GM18520 (cell line): ENCODE measurements at regions not wholly inside any gene's neighbourhood (a gene's known extent, or its start where the extent isn't known, plus 50 kb on each side); places are given as distances from the start of the nearest gene placed in this dataset.

Experiments
- ATAC-seq: cut with Tn5 transposase; IDR thresholded peaks from one replicate; pipeline ENCODE4 v1.9.1; 2021; ENCODE audit not compliant: unreplicated experiment

DNA sequence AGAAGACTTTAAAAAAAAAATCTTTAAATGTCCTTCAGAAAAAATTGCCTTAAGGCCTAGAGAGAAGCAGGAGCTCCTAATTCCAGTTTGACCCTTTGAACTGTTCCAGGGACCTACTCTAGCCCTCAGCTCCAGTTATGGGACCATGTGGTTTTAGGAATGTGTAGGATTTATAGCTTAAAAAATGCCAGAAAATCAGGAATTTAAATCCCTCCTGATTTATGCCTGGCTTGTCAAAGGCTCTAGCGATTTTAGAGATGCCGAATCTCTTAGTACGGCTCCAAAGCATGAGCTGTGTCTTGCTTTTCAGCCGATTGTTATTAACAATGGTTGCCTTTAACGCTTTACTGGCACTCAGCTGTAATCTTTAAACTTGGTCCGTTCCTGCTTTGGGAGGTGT is 130.6 kb upstream of the NPVF start:
- ATAC-seq: no peak

DNA sequence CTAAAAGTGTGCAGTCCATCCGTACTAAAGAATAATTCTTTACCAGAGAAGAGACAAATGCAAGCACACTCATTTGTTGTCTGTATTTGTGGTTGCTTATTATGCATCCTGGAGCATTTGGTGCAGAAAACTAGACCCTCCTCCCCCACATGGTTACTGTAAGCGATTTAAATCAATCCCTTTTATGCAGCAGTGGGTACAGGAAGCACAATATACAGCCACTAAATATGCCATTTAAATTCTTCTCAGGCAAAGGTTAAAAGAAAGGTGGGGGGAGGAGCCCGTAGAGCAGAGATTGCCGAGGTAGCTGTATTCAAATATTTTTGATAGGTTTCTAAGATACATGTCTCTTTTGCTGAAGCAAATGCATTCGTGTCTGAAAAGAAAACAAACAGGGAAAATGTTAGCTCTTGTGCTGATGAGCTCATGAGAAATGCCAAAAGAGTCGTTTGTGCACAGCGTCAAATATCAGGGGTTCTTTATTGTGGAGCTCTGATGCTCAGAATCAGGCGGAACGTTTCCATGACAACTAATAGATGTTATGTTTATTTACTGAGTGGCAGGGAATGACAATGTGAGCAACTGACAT is 131.3 kb upstream of the NPVF start:
- no peak for ATAC-seq

GRCh38 chr7:25360451-25360850 is 132.2 kb upstream of the NPVF start:
- ATAC-seq: no peak

DNA sequence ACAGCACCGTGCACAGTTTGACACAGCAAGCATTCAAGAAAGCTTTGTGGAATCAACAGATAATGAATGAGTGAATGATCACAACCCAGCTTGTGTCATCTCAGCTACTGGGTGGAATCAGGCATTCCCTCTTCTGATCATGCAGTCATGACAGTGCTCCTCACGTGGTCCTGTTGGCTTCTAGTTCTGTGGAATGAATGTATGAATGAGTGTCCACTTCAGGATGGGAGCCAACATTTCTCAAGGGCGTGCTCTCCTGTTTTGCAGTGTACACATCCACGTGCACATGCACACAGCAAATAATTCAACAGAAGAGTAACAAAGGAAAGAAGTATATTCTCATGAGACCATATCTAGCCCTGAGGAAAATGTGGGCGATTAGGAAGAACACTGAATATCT is 133.1 kb upstream of the NPVF start:
- no peak for ATAC-seq

- ATAC-seq: no peak
Measured at GRCh38 chr7:25361863-25362262, 133.6 kb upstream of the NPVF start.

- ATAC-seq: no peak
Measured at GRCh38 chr7:25368599-25369201, 140.4 kb upstream of the NPVF start.

GRCh38 chr7:25369786-25370185 is 141.5 kb upstream of the NPVF start:
- no peak for ATAC-seq

DNA sequence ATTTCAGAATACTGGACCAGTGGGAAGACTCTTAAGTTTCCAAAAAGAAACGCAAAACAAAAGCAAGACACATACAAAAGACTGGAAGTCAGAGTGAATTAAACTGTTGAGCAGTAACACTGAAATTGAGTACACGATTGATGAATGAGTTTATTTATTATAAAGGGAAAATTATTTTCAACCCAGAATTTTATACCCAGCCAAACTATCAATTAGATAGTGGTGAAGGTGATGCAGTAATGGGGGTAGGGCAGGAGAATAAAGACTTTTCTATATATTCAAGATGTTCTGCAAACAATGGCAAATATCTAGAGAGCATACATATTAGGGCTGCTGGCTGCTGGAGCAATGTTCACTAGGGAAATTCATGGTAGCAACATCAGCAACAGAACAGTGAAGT is 143.7 kb upstream of the NPVF start:
- ATAC-seq: no peak

DNA sequence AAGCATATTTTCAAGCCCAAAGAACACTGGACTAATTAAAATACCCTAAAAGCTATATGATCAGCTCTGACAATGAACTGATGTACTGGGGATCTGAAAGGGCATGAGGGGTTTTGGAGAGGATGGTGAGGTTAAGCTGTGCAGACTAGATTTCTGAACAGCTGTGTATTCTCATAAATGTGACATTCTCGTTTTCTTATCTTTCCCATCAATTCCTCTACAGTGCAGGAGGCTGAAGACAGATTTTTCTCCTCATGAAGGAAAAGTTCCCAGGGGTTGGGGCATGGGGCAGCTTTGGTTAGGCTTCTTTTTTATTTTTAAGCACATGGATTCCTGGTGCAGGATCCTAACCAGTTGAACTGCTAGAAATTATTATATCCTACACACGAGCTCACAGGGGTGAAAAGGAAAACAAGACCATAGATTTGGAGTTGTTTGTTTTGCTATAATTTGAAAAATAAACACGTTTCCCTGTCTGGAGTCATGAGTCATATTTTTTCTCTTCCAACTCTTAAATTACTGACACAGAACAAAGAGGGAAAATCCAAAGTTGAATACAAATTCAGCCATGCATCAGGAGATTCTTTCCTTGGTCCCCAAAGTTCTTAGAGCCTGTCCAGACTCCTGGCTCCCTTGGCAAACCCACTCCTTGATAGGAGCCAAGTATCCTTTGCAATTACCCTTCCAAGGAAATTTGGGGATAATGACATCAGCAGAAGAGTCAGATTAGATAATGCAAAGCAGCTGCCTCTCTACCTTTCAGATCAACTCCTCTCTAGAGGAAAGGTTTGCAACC is 147.7 kb upstream of the NPVF start:
- no peak for ATAC-seq

DNA sequence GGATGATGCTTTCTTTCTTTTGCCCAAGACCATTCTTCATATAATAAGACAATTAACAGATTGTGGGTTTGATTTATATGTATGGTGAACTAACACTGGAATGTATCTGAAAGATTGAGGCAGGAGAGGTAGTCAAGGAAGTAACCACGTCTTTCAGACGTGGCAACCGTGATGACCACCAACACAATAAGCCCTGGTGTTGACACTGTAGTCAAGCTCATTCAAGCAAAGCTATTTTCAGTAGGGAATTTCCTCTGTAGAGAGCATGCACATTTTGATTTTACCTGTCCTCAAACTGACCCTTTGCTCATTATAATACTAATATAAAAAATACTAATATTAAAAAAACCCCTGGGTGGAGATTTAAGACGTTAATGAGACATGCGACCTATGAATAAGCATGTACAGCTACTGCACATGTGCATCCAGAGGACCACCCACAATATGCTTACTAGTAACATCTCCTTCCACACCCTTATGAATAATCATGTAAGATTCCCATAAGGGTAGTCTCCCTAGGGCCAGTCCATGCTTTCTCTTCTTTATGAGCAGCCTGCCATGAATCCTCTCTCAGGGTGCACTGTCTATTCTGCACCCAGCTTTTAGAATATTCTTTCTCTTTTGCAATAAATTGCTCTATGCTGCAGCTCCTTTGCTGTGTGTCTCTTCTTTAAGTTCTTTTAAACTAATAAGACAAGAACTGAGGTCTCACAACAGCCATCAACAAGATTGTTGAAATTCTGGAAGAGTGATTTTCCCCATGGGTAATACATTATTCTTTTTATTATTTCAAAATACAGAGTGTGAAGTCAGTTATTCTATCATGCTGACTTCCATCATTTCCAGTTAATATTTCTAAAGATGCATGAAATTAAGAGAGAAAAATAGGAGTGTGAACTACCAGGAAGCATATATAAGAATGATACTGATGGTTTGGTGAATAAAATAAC is 151.3 kb upstream of the NPVF start:
- ATAC-seq: no peak

DNA sequence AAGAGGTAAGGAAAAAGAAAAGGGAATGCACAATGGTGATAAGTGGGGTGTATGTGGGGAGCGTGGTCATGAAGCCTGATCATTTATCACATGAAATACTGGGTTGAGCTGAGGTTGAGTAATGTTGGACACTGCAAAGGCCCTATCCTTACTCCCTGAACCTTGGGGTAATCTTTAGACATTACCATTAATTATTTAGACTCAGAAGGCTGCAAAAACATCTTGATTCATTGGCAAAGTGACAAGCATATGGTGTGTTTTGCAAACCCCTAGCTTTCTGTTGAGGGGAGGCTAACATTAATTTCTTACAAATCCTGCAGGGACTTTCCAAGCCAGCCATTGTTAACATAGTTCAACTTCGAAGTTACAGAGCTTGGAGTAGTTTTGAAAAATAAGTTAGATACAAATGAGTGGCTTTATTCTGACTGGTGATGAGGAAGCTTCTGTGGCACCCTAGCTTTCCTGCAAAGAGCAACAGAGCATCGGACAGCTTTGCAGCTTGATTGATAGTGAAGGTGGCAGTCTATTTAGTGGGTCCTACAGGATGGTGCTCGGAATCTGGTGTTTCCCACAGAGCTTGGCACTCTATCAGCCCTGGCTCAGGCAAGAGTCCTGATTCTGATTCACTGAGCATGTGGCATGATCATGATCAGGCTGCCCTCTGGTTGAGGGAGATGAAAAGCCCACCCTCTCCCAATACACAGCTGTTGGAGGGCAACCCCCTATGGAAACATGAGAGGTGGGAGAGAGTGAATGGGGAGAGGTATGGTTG is 153.7 kb upstream of the NPVF start:
- ATAC-seq: no peak

GRCh38 chr7:25382869-25383268 is 154.6 kb upstream of the NPVF start:
- ATAC-seq: no peak

DNA sequence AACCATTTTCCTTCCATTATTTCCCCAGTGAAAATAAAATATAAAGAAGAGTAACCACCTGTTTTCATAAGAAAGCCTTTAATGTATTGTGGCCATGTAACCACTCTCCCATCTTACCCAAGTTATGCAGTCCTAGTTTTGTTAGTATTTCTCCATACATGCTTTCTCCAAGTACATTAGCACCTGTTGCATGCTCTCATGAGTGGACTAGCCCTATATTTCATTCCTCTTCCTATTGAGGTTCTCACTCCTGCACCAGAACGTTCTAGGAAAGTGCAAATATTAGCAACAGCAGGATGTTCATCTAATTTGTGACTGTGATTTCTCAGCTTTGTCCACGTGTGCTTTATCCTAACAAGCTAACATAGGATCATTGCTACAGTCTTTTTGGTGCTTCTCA is 155.1 kb upstream of the NPVF start:
- no peak for ATAC-seq

- no peak for ATAC-seq
Measured at GRCh38 chr7:25384788-25385505, 156.7 kb upstream of the NPVF start.

DNA sequence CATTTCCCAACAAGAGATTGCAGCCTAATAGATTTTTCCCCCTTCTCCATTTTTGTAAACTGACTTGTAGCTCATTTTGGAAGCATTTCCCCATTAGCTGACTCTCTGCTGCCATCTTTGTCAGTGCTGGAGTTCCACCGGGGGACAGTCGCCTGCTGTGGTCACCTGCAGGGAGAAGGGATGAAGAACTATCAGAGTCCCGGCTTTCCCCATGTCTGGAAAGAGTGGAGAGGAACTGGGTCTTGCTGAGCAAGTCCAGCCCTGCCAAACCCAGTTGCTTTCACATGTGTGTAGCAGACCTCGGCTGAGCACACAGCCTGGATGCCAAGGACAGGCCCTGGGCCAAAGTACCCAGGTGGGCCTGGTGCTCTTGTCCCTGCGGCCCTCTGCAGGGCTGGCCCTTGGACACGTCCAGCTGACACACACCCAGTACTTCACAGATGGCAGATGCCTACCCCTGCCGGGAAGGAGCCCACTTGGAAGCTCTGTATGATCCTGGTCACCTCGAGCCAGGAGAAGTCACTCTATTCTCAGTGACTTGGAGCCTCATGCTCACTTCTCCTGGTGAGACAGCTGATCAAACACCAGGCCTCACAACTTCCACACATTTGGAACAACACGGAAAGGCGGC is 157.3 kb upstream of the NPVF start:
- ATAC-seq: no peak

- ATAC-seq: no peak
Measured at GRCh38 chr7:25386311-25386744, 158.0 kb upstream of the NPVF start.

GRCh38 chr7:25388681-25389080 is 160.4 kb upstream of the NPVF start:
- no peak for ATAC-seq

- no peak for ATAC-seq
Measured at GRCh38 chr7:25389489-25390106, 161.3 kb upstream of the NPVF start.

GRCh38 chr7:25391295-25391861 is 163.1 kb upstream of the NPVF start:
- ATAC-seq: no peak
